Activated T-cell treated with anti-CD3 and anti-CD28 coated beads, Interleukin-2, amount 50 U/mL, for 72 hours (primary cell): ENCODE measurements at regions not wholly inside any gene's neighbourhood (a gene's known extent, or its start where the extent isn't known, plus 50 kb on each side); places are given as distances from the start of the nearest gene placed in this dataset.
A peak's percentile ranks its signal among the peaks of the same experiment; 100 is the strongest.
"Not testable (repeated sequence)": the region's sequence is repeated elsewhere in the genome, so short reads cannot be mapped to it uniquely, and the experiment has no call there.

ENCODE experiments used
- ATAC-seq, 2 donors: fragments of 150-1000 bp; cut with Tn5 transposase; replicated peaks in 1 of 2; 2 replicates each; pipeline ENCODE4 v1.10.0; 2021; ENCODE audit warnings: moderate library complexity in 2 of 2, mild to moderate bottlenecking in 1 of 2
- DNase-seq, 2 donors: peaks; one replicate each; pipeline ENCODE4 v3.0.0; 2021 to 2022; ENCODE audit warnings: mixed read lengths in 1 of 2
- H3K27ac Mint-ChIP-seq: one replicate; pipeline ENCODE4 v1.8.0; 2022; ENCODE audit warnings: mild to moderate bottlenecking, moderate library complexity, mixed read lengths
- H3K27me3 Mint-ChIP-seq: one replicate; pipeline ENCODE4 v1.8.0; 2022; ENCODE audit warnings: low read depth, mixed read lengths
- H3K36me3 Mint-ChIP-seq, 2 donors: one replicate each; pipeline ENCODE4 v1.8.0; 2022; ENCODE audit warnings: mixed read lengths in 2 of 2, mild to moderate bottlenecking in 1 of 2; ENCODE audit not compliant: insufficient read depth in 2 of 2
- H3K4me1 Mint-ChIP-seq: one replicate; pipeline ENCODE4 v1.8.0; 2022; ENCODE audit warnings: low read depth, mixed read lengths
- H3K4me3 Mint-ChIP-seq, 2 donors: one replicate each; pipeline ENCODE4 v1.8.0; 2022; ENCODE audit warnings: mild to moderate bottlenecking in 2 of 2, mixed read lengths in 2 of 2, moderate library complexity in 2 of 2
- H3K9me3 Mint-ChIP-seq, 2 donors: one replicate each; pipeline ENCODE4 v1.8.0; 2022; ENCODE audit warnings: mixed read lengths in 2 of 2

DNA sequence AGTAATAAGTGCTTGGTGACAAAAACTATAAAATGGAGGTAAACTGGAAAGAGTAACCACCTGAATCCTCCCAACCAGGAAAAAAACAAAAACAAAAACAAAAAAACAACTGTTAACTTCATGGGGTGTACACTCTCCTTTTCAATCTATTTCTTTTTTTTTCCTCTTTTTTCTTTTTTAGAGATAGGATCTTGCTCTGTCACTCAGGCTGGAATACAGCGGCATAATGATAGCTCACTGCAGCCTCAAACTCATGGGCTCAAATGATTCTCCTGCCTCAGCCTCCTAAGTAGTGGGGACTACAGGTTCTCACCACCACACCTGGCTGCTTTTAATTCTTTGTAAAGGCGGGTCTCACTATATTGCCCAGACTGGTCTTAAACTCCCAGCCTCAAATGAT is 76.8 kb downstream of the PHLDA1 start:
- Mint-ChIP-seq H3K27me3 (peaks cover 6% of the 10 kb centered on the region), H3K4me1 (peaks cover 24% of the 10 kb centered on the region), H3K27ac (no peak overlapping the region), H3K36me3 (no peaks in the 10 kb centered on the region), H3K9me3 (no peaks in the 10 kb centered on the region), H3K4me3 (no peak overlapping the region)
- ATAC-seq (no peak), DNase-seq (no peak)

GRCh38 chr12:75954041-75954440 is 77.5 kb downstream of the PHLDA1 start:
- H3K27ac Mint-ChIP-seq = no peak overlapping the region
- H3K9me3 Mint-ChIP-seq = no peaks in the 10 kb centered on the region
- no peaks in the 10 kb centered on the region for H3K36me3 Mint-ChIP-seq
- no peak overlapping the region for H3K4me3 Mint-ChIP-seq
- ATAC-seq (peak; percentile 50 to 88), DNase-seq (no peak)
- H3K4me1 Mint-ChIP-seq = peaks cover 17% of the 10 kb centered on the region
- peaks cover 6% of the 10 kb centered on the region for H3K27me3 Mint-ChIP-seq

- Mint-ChIP-seq H3K4me1 (peaks cover 17% of the 10 kb centered on the region), H3K4me3 (no peak overlapping the region), H3K27ac (no peak overlapping the region), H3K36me3 (no peaks in the 10 kb centered on the region), H3K27me3 (peaks cover 6% of the 10 kb centered on the region), H3K9me3 (no peaks in the 10 kb centered on the region)
- DNase-seq (no peak), ATAC-seq (no peak)
Observed at GRCh38 chr12:75953312-75953906, 78.2 kb downstream of the PHLDA1 start.

DNA sequence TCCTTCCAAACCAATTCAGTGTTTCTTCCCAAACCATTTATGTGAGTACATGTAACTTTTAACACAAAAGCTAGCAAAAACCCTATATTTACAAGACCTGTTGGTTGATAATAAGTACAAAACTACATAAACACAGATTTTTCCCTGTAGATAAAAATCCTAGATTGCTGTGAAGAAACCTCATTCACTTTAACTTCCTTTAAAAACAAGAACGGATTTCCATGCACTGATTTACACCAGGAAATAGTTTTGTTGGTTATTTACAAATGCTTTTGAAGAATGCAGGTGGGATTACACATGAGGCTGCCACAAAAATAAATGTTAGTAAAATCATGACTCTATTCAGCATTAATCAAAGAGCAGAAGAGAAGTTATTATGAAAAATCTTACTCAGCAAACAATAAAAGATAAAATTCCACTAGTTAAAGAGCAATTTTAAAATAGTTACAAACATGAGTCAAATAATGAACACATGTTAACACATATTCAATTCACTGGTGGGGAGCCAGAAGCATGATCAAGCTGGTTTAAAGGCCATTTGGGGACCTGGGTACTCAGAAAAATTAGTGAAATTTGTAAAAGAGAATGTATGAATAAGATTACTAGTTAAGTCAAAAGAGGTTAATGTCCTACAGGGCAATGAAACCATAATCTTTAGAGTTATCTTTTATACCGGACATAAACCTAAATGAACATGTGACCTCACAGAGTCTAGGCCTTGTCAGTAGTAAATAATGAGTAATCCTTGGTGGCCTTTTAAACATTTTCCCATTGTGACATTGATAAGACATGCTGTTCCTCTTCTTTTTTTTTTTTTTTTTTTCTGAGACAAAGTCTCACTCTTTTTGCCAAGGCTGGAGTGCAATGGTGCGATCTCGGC is 79.9 kb downstream of the PHLDA1 start:
- Mint-ChIP-seq H3K27me3 (peaks cover 6% of the 10 kb centered on the region), H3K27ac (no peak overlapping the region), H3K36me3 (no peaks in the 10 kb centered on the region), H3K9me3 (no peaks in the 10 kb centered on the region), H3K4me1 (peaks cover 23% of the 10 kb centered on the region), H3K4me3 (no peak overlapping the region)
- ATAC-seq (peak in 1 of 2 donors; percentile 34), DNase-seq (no peak)

GRCh38 chr12:75947156-75947723 is 84.3 kb downstream of the PHLDA1 start:
- no peak overlapping the region for H3K27ac Mint-ChIP-seq

DNA sequence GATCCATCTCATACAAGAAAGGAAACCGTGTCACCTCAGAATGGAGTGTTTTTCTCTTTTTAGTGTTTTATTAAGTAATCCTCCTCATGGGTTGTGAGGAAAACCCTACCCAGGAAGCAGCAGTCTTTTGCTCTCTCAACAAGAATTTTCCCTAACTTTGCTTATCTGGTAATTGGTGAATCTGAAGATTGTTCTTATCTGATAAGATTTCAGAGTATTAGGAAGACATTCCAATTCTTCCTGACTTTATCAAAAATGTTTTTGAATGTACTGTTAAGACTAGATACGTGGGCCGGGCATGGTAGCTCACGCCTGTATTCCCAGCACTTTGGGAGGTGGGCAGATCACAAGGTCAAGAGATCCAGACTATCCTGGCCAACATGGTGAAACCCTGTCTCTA is 86.0 kb downstream of the PHLDA1 start:
- no peak for DNase-seq
- H3K27ac Mint-ChIP-seq = peak overlapping the region; percentile 43
- peaks cover 3 to 4% of the 10 kb centered on the region in 2 donors for H3K36me3 Mint-ChIP-seq
- H3K4me1 Mint-ChIP-seq = peaks cover 34% of the 10 kb centered on the region
- no peak overlapping the region for H3K4me3 Mint-ChIP-seq
- H3K9me3 Mint-ChIP-seq = peaks cover 0 to 1% of the 10 kb centered on the region in 2 donors
- H3K27me3 Mint-ChIP-seq = no peaks in the 10 kb centered on the region
- no peak for ATAC-seq

More at GRCh38 chr12:75947156-75947723, 84.3 kb downstream of the PHLDA1 start:
- no peak for ATAC-seq
- Mint-ChIP-seq H3K4me3 (no peak overlapping the region), H3K9me3 (peaks cover 0 to 1% of the 10 kb centered on the region in 2 donors), H3K36me3 (peaks cover 2% of the 10 kb centered on the region in 2 donors), H3K4me1 (peaks cover 45% of the 10 kb centered on the region), H3K27me3 (no peaks in the 10 kb centered on the region)
- DNase-seq = no peak

GRCh38 chr12:75944905-75945432 is 86.6 kb downstream of the PHLDA1 start:
- Mint-ChIP-seq H3K9me3 (peaks cover 0 to 1% of the 10 kb centered on the region in 2 donors), H3K4me1 (peaks cover 34% of the 10 kb centered on the region), H3K27me3 (no peaks in the 10 kb centered on the region), H3K4me3 (peak overlapping the region; percentile 69 to 87), H3K36me3 (peaks cover 3 to 4% of the 10 kb centered on the region in 2 donors), H3K27ac (peak overlapping the region; percentile 98)
- DNase-seq = no peak
- no peak for ATAC-seq

DNA sequence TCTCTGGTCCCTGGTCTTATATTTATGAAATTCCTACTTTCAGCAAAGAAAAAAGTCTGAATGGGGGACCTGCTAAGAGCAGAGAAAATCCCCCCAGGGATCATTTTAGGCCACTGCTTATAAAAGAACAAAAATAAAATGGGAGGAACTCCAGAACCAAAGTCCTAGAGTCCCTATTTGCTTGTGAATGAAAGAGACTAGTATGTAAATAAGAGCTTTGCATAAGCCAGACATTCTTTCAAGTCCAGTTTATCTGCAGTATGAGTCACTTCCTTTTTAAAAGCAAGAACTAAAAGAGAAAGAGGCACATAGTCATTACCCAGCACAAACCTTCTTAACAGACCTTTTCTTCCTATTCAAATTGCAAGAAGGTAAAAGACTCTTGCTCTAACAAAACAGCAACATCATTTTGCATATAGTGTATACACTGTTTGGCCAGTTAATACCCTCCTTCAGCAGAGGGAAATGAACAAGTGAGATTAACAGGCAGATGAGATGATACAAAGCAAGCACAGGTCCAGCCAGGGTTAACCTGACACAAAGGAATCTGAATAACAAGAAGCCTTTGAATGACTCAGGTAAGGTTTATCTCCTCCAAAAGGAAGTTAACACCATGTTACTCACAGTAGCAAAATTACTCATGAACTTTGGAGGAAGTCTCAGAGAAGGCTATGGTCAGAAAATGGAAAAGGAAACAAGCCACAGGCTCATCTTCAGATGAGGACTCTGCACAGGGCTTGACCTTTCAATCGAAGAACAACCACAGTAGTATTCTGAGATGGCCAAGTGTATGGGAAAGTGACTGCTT is 87.3 kb downstream of the PHLDA1 start:
- DNase-seq = peak; percentile 36 to 45
- Mint-ChIP-seq H3K4me3 (peak overlapping the region; percentile 69 to 87), H3K4me1 (peaks cover 34% of the 10 kb centered on the region)

GRCh38 chr12:75943730-75944096 is 87.9 kb downstream of the PHLDA1 start:
- DNase-seq (no peak), ATAC-seq (no peak)
- no peaks in the 10 kb centered on the region for H3K27me3 Mint-ChIP-seq
- peaks cover 3 to 4% of the 10 kb centered on the region in 2 donors for H3K36me3 Mint-ChIP-seq
- H3K4me3 Mint-ChIP-seq = peak overlapping the region; percentile 69 to 87
- H3K4me1 Mint-ChIP-seq = peaks cover 34% of the 10 kb centered on the region
- H3K9me3 Mint-ChIP-seq = peaks cover 1% of the 10 kb centered on the region in 2 donors
- peak overlapping the region; percentile 98 for H3K27ac Mint-ChIP-seq

More for the DNA sequence above, 87.3 kb downstream of the PHLDA1 start:
- no peaks in the 10 kb centered on the region for H3K27me3 Mint-ChIP-seq
- peaks cover 3 to 4% of the 10 kb centered on the region in 2 donors for H3K36me3 Mint-ChIP-seq
- H3K27ac Mint-ChIP-seq = peak overlapping the region; percentile 98
- peak; percentile 91 to 92 for ATAC-seq
- H3K9me3 Mint-ChIP-seq = peaks cover 1% of the 10 kb centered on the region in 2 donors

GRCh38 chr12:75941661-75942060 is 89.9 kb downstream of the PHLDA1 start:
- H3K36me3 Mint-ChIP-seq, H3K9me3 Mint-ChIP-seq, H3K27ac Mint-ChIP-seq, H3K4me3 Mint-ChIP-seq, DNase-seq, H3K27me3 Mint-ChIP-seq, ATAC-seq: not testable (repeated sequence)
- H3K4me1 Mint-ChIP-seq = peaks cover 29% of the 10 kb centered on the region

GRCh38 chr12:75939016-75939642 is 92.4 kb downstream of the PHLDA1 start:
- DNase-seq (no peak), ATAC-seq (no peak)
- Mint-ChIP-seq H3K36me3 (peaks cover 3 to 4% of the 10 kb centered on the region in 2 donors), H3K27ac (no peak overlapping the region), H3K9me3 (peaks cover 1% of the 10 kb centered on the region in 2 donors), H3K4me1 (peaks cover 18% of the 10 kb centered on the region), H3K4me3 (no peak overlapping the region), H3K27me3 (no peaks in the 10 kb centered on the region)

DNA sequence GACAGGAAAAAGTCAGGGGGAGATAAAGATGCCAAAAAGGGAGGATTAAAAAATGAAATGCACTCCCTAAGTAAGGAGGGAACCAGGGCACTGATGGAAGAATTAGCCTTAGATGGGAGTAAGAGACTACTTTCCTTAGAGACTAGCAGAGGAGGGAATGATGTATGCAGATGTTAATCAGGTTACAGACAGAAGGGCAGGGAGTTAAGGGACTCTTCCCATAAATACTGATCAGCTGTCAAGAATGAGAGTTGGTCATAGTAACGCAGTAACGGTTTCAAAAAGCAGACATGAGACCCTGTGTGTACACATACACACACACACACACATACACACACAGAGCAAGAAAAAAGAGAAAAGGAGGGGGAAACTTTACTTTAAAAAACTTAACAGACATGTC is 93.4 kb downstream of the PHLDA1 start:
- Mint-ChIP-seq H3K36me3 (peaks cover 1 to 2% of the 10 kb centered on the region in 2 donors), H3K4me1 (peaks cover 20% of the 10 kb centered on the region), H3K4me3 (no peak overlapping the region), H3K27ac (no peak overlapping the region), H3K27me3 (no peaks in the 10 kb centered on the region), H3K9me3 (peaks cover 0 to 1% of the 10 kb centered on the region in 2 donors)
- DNase-seq (no peak), ATAC-seq (no peak)
